ENCODE measurements at regions not wholly inside any gene's neighbourhood (a gene's known extent, or its start where the extent isn't known, plus 50 kb on each side); places are given as distances from the start of the nearest gene placed in this dataset.

GRCh38 chr1:244341455-244342450, 110.0 kb downstream of the ADSS2 start:
- Histone ChIP-seq H3K4me3 (no peak overlapping the region), H3K36me3 (no peaks in the 10 kb centered on the region), H3K27ac (no peak overlapping the region), H3K4me1 (peaks cover 0 to 11% (median 0%) of the 10 kb centered on the region in 12 donors), H3K9me3 (no peaks in the 10 kb centered on the region), H3K27me3 (no peaks in the 10 kb centered on the region)
- TF ChIP-seq POLR2A (IDR thresholded peaks at IDR 0.05) (no peak), CTCF (IDR thresholded peaks at IDR 0.05) (no peak)
- 46 to 57% (median 54%) methylated on average over 16 of the region's 16 CpGs for WGBS, 4 donors
- ATAC-seq (no peak), DNase-seq (no peak)
- intact Hi-C loops (cut with DNase I), result no loop called here

- no peaks in the 10 kb centered on the region for H3K9me3 ChIP-seq
- TF ChIP-seq POLR2A (IDR thresholded peaks at IDR 0.05) (no peak), CTCF (IDR thresholded peaks at IDR 0.05) (no peak)
- H3K27ac ChIP-seq, result no peak overlapping the region
- no peak overlapping the region for H3K4me3 ChIP-seq
- intact Hi-C loops (cut with DNase I), result no loop called here
- DNase-seq, result no peak
- H3K4me1 ChIP-seq, result peaks cover 0 to 14% (median 0%) of the 10 kb centered on the region in 12 donors
- H3K27me3 ChIP-seq, result no peaks in the 10 kb centered on the region
- 76 to 91% (median 79%) methylated on average over 6 of the region's 6 CpGs for WGBS, 4 donors
- no peak for ATAC-seq
- no peaks in the 10 kb centered on the region for H3K36me3 ChIP-seq
Observed at GRCh38 chr1:244344001-244344400, 107.7 kb downstream of the ADSS2 start.

GRCh38 chr1:244346972-244347618, 104.6 kb downstream of the ADSS2 start:
- H3K9me3 ChIP-seq, result no peaks in the 10 kb centered on the region
- no peaks in the 10 kb centered on the region for H3K36me3 ChIP-seq
- TF ChIP-seq POLR2A (IDR thresholded peaks at IDR 0.05) (no peak), CTCF (IDR thresholded peaks at IDR 0.05) (no peak)
- H3K4me3 ChIP-seq, result no peak overlapping the region
- peaks cover 0 to 3% (median 0%) of the 10 kb centered on the region in 9 donors for H3K27me3 ChIP-seq
- H3K27ac ChIP-seq, result no peak overlapping the region
- DNase-seq, result no peak
- WGBS, 4 donors, result 71 to 81% (median 76%) methylated on average over 6 of the region's 6 CpGs
- ATAC-seq, result no peak
- H3K4me1 ChIP-seq, result peaks cover 0 to 21% (median 0%) of the 10 kb centered on the region in 12 donors
- intact Hi-C loops (cut with DNase I), result no loop called here

GRCh38 chr1:244347942-244348341, 103.8 kb downstream of the ADSS2 start:
- ATAC-seq, result no peak

More at GRCh38 chr1:244347942-244348341, 103.8 kb downstream of the ADSS2 start:
- TF ChIP-seq POLR2A (IDR thresholded peaks at IDR 0.05) (no peak), CTCF (IDR thresholded peaks at IDR 0.05) (no peak)
- Histone ChIP-seq H3K4me3 (no peak overlapping the region), H3K27me3 (peaks cover 0 to 3% (median 0%) of the 10 kb centered on the region in 9 donors), H3K9me3 (no peaks in the 10 kb centered on the region), H3K27ac (no peak overlapping the region), H3K36me3 (no peaks in the 10 kb centered on the region), H3K4me1 (peaks cover 0 to 21% (median 0%) of the 10 kb centered on the region in 12 donors)
- intact Hi-C loops (cut with DNase I), result no loop called here
- 66 to 87% (median 80%) methylated on average over 3 of the region's 3 CpGs for WGBS, 4 donors
- DNase-seq, result no peak
